ENCODE measurements at regions not wholly inside any gene's neighbourhood (a gene's known extent, or its start where the extent isn't known, plus 50 kb on each side); places are given as distances from the start of the nearest gene placed in this dataset.
"Not testable (repeated sequence)": the region's sequence is repeated elsewhere in the genome, so short reads cannot be mapped to it uniquely, and the experiment has no call there.

- peak; percentile 87 for DNase-seq
Measured at GRCh38 chr6:26234421-26235301, 130.3 kb upstream of the BTN3A2 start.

DNA sequence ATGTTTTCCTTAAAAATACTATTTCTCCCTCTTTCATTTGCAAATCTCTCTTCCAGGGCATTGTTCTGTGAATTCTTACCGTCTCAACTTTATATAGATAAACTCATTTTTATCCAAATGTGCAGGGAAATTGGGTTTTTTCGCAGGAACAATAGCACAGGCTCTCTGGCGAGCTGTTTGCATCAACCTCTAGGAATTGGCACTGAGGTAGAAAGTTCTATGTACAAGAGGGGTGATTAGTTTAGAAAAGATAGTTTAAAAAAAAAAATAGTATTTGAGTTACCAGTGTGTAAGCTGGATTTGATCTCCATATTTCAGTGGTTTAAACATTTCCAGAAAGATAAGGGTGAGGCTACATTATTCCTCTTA lies 129.7 kb upstream of the BTN3A2 start:
- peak; percentile 24 for DNase-seq

GRCh38 chr6:26239415-26239814 lies 125.6 kb upstream of the BTN3A2 start:
- DNase-seq, result not testable (repeated sequence)

- peak; percentile 88 for DNase-seq
Measured at GRCh38 chr6:26240157-26241032, 124.6 kb upstream of the BTN3A2 start.

DNA sequence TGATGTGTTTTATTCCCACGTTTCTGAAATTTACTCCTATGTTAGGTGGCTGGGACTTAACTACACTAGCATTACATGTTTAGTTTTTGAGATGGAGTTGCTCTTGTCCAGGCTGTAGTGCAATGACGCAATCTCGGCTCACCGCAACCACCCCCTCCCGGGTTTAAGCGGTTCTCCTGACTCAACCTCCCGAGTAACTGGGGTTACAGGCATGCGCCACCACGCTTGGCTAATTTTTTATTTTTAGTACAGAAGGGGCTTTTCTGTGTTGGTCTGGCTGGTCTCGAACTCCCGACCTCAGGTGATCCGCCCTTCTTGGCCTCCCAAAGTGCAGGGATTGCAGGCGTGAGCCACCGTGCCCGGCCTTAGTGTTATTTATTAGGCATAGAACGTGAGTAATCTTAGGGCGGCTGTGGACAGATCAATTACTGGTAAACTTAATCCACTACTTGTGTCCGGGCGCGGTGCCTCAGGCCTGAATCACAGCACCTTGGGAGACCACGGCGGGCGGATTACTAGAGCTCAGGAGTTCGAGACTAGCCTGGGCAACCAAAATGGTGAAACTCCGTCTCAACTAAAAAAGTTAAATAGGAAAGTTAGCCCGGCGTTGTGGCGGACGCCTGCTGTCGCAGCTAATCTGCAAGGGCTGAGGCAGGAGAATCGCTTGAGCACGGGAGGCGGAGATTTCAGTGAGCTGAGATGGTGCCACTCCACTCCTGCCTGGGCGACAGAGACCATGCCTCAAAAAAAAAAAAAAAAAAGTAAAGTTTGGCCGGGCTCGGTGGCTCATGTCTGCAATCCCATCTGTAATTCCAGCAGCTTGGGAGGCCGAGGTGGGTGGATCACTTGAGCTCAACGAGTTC lies 123.7 kb upstream of the BTN3A2 start:
- DNase-seq, result peak; percentile 59

DNA sequence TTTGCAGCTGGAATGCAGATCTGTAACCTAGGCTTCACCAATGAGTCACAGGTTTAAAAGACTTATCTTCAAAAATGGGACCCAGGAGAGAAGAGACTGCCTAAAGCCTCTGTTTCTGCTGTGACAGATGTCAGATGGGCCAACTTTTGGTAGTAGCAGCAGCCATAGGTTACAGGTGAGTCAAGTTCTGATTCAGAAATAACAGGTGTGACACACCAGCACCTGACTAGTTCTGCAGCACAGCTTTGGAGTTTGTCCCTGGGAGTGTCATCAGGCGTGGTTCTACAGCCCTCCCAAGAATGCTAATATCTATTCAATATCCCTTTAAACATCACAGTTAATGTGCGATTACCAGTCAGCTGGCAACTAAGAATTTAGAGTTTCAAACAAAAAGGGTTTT lies 121.9 kb upstream of the BTN3A2 start:
- no peak for DNase-seq

DNA sequence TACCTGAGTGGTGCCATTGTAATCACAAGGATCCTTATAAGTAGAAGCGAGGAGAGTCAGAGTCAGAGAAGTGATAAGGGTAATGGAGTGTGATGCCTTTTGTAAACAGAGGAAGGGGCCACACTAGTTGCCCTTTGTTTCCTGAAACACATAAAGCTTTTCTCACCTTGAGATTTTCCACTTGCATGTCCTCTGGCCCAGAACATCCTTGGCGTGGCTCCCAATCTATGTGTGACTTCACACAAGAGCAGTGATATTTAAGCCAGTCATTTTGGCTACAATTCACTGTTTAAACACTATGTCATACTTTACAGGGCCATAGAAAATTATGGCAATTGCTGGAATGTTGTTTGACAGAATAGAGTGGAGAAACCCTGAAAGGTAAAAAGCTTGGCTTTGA lies 121.2 kb upstream of the BTN3A2 start:
- no peak for DNase-seq

DNA sequence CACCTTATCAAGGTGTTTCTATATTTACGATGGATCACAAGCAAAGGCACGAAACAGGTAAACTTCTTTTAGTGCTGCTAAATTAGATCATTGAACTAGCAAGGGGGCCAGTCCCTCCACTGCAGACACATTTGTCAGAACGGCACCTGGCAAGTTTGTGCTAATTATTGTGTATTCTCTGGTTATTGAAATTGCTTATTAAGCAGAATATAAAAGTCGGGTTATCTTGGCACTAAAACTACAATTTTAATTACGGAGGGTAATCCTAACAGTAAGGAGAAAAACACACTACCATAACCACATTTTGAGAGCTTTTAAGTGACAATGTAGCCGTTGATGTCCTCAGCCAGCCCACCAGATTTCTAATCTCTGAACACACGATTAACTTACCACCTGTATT lies 118.9 kb upstream of the BTN3A2 start:
- DNase-seq, result no peak

- no peak for DNase-seq
Measured at GRCh38 chr6:26246553-26246952, 118.4 kb upstream of the BTN3A2 start.

DNA sequence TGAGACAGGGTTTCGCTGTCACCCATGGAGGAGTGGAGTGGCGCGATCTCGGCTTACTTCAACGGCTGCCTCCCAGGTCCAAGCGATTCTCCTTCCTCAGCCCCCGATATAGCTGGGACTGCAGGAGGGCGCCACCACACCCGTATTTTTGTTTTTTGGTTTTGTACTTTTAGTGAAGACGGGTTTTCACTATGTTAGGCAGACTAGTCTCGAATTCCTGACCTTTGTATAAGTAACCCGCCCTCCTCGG lies 115.4 kb upstream of the BTN3A2 start:
- DNase-seq, result no peak

DNA sequence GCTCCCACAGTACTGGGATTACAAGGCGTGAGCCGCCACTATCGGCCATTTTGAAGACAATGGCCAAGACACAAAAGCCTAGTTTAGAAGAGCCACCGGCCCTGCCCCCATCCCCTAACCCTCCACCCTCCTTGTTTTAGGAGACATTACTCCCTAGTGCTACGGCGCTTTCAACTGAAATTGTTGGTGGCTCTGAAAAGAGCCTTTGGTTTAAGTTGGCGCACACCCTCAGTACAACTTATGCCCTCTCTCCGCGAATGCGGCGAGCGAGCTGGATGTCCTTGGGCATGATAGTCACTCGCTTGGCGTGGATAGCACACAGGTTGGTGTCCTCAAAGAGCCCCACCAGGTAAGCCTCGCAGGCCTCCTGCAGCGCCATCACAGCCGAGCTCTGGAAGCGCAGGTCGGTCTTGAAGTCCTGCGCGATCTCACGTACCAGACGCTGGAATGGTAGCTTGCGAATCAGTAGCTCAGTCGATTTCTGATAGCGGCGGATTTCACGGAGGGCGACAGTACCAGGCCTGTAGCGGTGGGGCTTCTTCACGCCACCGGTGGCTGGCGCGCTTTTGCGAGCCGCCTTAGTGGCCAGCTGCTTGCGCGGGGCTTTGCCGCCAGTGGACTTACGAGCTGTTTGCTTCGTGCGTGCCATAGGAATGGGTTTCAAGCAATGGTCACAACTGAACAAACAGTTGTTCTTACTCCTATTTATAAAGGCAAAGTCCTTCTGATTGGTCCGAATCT lies 114.9 kb upstream of the BTN3A2 start:
- peak; percentile 87 for DNase-seq

- DNase-seq, result peak; percentile 68
Measured at GRCh38 chr6:26250698-26251044, 114.3 kb upstream of the BTN3A2 start.

DNA sequence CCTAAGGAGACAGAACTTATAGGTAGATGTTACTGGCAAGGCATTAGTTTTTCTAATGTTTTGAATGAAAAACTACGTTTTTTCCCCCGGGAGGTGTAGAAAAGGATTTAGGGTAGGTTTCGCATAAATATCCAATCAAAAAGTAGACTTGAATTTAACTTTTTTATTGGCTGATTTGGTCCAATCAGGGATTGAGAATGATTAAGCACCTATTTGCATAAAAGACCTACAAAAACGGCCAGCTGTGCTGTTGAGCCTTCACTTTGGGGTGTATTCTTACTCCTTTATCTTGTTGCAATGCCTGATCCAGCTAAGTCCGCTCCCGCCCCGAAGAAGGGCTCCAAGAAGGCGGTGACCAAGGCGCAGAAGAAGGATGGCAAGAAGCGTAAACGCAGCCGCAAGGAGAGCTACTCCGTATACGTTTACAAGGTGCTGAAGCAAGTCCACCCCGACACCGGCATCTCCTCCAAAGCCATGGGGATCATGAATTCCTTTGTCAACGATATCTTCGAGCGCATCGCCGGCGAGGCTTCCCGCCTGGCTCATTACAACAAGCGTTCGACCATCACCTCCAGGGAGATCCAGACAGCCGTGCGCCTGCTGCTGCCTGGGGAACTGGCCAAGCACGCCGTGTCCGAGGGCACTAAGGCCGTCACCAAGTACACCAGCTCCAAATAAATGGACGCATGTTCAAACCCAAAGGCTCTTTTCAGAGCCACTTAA lies 113.5 kb upstream of the BTN3A2 start:
- peak; percentile 87 for DNase-seq

GRCh38 chr6:26252077-26252472 lies 112.9 kb upstream of the BTN3A2 start:
- DNase-seq, result peak; percentile 11

DNA sequence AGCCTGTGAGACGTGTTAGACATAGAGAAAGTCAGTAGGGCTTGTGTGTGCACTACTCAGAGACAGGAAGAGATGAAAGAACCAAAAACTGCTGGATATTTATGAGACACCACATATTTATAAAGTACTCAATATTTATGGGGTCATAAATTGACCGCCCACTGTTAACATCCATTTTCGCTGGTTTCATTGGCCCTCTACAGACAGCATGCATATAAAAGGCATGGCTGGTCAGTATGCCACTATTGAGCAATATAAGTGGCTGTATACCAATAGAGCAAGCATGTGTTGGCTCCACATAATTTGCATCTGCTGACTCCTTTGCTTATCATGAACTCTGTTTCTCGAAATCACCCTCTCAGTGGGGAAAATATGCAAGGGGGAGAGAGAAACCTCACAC lies 110.3 kb upstream of the BTN3A2 start:
- no peak for DNase-seq

DNA sequence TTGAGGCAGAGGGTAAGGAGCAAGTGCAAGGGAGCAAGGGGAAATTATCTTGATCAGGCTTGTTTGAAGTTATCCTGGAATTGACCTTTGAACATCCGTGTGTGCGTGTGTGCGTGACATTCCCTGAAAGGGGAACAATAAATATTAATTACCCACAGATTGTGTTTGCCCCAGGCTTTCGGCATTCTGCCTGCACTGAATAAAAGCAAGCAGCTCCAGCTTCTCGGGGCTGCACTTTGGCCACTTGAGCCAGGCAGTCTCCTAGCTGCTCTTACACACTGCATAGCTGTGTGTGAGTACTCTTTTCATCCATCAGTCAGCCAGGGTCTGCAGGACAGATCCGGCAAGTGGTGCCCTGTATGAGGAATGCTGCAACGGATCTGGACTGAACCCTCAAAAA lies 107.7 kb upstream of the BTN3A2 start:
- no peak for DNase-seq

DNA sequence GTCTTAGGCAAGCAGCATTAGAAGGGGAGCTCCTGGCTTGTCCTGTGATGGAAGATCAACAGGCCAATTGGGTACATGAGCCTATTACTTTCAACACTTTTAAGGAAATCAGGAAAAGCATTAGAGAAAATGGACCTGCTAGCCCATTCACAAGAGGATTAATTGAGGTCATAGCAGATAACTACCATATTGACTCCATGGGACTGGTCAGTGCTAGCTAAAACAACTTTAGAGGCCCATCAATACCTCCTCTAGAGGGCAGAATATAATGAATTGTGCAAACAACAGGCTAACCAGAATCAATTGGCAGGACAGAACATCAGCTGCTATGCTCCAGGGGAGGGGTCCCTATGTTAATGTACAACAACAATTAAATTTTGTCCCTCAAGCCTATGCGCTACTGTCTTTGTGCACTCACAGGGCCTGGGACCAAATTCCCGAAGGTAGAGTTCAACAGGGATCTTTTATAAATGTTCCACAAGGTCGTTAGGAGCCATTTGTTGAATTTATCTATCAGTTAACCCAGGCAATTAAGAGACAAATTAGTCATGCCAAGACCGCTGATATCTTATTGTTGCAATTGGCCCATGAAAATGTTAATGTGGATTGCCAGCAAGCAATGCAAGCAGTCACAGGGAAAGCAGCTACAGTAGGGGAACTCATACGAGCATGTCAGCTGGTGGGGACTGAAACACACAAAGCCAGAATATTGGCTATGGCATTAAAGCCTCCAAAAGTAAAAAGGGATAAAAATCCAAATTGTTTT lies 106.6 kb upstream of the BTN3A2 start:
- peak; percentile 38 for DNase-seq

DNA sequence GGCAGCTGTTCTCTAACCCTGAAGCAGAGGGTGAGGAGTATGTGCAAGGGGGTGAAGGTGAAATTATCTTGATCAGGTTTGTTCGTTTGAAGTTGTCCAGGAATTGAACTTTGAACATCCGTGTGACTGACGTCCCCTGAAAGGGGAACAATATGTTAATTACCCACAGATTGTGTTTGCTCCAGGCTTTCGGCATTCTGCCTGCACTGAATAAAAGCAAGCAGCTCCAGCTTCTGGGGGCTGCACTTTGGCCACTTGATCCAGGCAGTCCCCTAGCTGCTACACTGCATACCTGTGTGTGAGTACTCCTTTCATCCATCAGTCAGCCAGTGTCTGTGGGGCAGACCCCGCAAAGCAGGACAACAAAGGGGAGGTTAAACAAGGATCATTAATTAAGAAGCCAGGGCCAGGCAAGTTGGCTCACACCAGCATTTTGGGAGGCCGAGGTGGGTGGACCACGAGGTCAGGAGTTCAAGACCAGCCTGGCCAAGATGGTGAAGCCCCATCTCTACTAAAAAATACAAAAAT lies 104.8 kb upstream of the BTN3A2 start:
- no peak for DNase-seq

- DNase-seq, result no peak
Measured at GRCh38 chr6:26260725-26261490, 104.1 kb upstream of the BTN3A2 start.

- DNase-seq, result no peak
Measured at GRCh38 chr6:26264547-26264946, 100.5 kb upstream of the BTN3A2 start.

Data from dermis blood vessel endothelial cell (primary cell).